NCI-H748 (cell line): ENCODE measurements at regions not wholly inside any gene's neighbourhood (a gene's known extent, or its start where the extent isn't known, plus 50 kb on each side); places are given as distances from the start of the nearest gene placed in this dataset.
A peak's percentile ranks its signal among the peaks of the same experiment; 100 is the strongest.

Experiments
- DNase-seq: peaks from one replicate; lab custom pipeline; 2025; ENCODE audit not compliant: unreplicated experiment; lab: John Stamatoyannopoulos, UW

GRCh38 chr1:217004776-217005436, 281.7 kb upstream of the ESRRG start:
- DNase-seq = no peak

GRCh38 chr1:217003355-217003754, 280.1 kb upstream of the ESRRG start:
- no peak for DNase-seq

DNA sequence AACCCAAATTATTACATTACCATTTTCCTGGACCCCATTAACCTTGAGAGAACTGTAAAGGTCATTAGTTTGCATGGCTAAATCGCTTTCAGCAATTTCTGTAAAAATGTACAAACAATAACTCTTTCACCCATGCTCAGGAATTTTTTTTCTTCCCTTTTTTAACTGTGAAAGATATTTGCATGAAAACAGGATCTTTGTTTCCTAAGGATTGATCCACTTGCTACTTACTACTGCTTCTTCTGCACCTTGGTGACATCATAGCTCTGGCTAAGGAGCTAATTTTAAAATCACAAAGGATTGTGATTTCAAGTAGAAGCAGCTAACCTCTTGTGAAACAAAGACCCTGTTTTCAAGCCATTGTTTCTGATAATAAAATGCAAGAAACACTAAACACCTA, 274.6 kb upstream of the ESRRG start:
- DNase-seq = no peak

DNA sequence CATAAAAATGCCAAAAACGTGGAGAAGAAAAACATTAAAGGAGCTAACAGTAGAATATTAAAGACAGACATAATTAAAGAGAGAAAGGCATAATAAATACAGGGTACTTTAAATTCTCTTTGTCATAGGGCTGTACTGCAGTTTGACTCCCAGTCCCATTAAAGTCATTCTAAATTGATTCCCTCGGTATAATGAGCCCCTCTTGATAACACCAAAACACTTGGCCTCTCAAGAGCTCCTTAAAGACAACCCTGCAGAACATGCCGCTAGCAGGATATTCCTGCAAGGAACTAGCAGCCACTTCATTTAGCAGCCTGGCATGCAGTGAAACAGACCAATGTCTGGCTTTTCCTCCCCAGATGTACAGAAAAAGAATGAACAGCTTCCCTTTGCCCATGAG, 273.8 kb upstream of the ESRRG start:
- DNase-seq = no peak

- no peak for DNase-seq
Measured at GRCh38 chr1:216984536-216984935, 261.3 kb upstream of the ESRRG start.

GRCh38 chr1:216983823-216984222, 260.6 kb upstream of the ESRRG start:
- DNase-seq = no peak

- peak; percentile 1 for DNase-seq
Measured at GRCh38 chr1:216961516-216961915, 238.3 kb upstream of the ESRRG start.

DNA sequence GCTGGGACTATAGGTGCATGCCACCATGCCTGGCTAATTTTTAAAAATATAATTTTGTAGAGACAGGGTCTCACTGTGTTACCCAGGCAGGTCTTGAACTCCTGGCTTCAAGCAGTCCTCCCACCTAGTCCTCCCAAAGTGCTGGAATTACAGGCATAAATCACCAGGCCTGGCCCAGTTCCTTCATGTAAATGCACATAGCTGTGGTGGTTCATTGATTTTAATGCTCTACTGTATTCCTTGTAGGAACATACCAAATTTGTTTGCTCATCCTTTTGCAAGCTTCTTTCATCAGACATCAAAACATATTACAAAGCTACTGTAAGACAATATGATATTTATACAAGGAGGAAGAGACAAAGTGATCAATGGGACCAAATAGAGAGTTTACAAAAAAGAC, 237.5 kb upstream of the ESRRG start:
- no peak for DNase-seq

- no peak for DNase-seq
Measured at GRCh38 chr1:216958569-216958968, 235.3 kb upstream of the ESRRG start.

DNA sequence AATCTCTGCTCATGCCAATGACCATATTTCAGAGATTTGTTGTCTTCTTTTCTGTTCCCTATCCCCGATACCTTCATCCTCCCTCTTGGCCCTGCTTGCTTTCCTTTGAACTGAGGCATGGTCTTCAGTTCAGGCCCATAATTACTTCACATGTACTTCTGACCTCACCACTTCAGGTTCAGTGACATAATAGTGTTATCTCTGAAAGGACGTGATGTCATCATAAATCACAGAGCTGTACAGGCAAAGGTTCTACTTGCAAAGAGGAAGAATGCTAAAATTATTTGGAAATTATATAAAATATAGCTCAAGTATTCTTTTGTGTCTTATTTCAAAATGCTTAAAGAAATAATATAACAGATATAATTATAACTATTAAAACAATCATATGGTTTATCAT, 230.3 kb upstream of the ESRRG start:
- DNase-seq = no peak

GRCh38 chr1:216952864-216953263, 229.6 kb upstream of the ESRRG start:
- DNase-seq = no peak

- DNase-seq = no peak
Measured at GRCh38 chr1:216945538-216946080, 222.4 kb upstream of the ESRRG start.

DNA sequence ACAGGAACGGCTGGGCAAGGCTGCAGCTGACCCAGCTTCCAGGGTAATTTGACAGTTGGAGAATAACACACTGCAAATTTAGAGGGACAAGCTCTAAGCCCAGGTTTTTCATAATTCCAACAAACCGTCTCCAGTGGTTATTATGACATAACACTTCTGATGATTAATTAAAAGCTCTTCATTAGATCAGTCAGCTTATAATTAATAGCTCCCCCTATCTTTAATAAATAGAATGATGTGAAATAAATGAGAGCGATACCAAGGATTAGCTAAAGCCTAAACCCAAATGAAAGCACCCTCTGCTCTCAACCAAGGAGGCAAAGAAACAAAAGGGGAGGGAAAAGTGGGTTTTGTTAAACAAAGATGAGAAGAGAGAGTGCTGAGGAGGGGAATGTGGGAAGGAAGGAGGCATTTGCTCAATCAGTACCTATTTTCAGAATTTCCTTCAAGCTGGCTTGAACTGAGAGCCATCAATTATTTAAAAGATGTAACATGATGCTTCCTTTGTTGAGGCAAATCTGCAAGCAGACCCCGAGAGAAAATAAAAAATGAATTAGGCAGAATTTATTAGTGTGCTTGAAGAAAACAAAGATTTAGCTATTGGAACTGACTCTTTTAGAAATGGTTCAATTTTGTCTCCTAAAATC, 221.8 kb upstream of the ESRRG start:
- no peak for DNase-seq

- DNase-seq = no peak
Measured at GRCh38 chr1:216937491-216937890, 214.3 kb upstream of the ESRRG start.

DNA sequence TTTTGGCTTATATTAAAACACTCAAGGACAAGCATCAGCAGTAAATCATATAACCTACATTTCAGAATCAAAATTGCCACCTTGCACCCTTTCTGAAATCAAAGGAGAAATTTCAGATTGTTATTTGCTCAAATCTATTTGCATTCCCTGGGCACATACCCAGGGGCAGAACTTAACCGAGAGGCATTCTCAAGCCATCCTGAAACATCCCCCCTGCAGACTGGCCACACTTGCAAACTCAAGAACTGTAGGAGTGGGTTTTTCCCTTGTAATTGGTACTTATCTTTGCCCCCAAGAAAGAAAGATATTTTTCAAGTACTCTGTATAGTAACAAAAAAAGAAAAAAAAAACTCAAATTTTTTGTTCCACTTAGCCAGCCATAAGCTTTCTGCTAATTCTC, 213.6 kb upstream of the ESRRG start:
- DNase-seq = no peak

- no peak for DNase-seq
Measured at GRCh38 chr1:216935901-216936300, 212.7 kb upstream of the ESRRG start.

GRCh38 chr1:216932424-216932823, 209.2 kb upstream of the ESRRG start:
- DNase-seq = no peak

GRCh38 chr1:216929870-216930582, 206.8 kb upstream of the ESRRG start:
- DNase-seq = no peak

DNA sequence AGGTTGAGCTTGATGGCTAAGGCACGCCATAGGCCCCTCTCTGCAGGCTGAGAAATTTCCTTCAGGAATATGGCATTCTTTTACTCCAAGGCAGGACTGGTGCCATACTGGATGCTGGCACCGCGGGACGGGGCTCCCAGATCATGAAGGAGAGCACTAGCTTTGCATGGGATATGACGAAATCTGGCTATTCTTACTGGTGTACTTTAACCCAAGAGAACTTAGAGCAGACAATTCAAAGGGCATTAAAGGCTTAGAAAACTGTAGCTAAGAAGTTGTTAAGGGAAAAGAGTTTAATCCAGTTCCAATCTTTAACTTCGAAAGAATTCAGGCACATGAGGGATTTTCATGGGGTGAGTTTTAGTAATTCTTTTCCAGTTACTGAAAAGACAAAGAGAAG, 204.4 kb upstream of the ESRRG start:
- no peak for DNase-seq

- no peak for DNase-seq
Measured at GRCh38 chr1:216926720-216927510, 203.7 kb upstream of the ESRRG start.

GRCh38 chr1:216925962-216926625, 202.9 kb upstream of the ESRRG start:
- DNase-seq = no peak
